Thymus (tissue), 11 donors: ENCODE measurements at regions not wholly inside any gene's neighbourhood (a gene's known extent, or its start where the extent isn't known, plus 50 kb on each side); places are given as distances from the start of the nearest gene placed in this dataset.

Experiments
- DNase-seq, 9 donors: peaks; one replicate each; pipeline ENCODE4 v3.0.0-alpha.2; 2013; ENCODE audit warnings: low spot score in 9 of 9, low read depth in 6 of 9, missing footprints in 1 of 9
- H3K27ac ChIP-seq, 2 donors: one replicate each; pipeline ENCODE4 v1.5.1; 2013; ENCODE audit warnings: control low read depth in 1 of 2, low read depth in 1 of 2, low read length in 1 of 2, mild to moderate bottlenecking in 1 of 2, moderate library complexity in 1 of 2
- H3K27me3 ChIP-seq, 2 donors: one replicate each; pipeline ENCODE4 v1.5.1; 2013; ENCODE audit warnings: low read length in 1 of 2; ENCODE audit not compliant: control insufficient read depth in 2 of 2, insufficient read depth in 1 of 2
- H3K36me3 ChIP-seq, 2 donors: one replicate each; pipeline ENCODE4 v1.5.1; 2013; ENCODE audit warnings: low read length in 1 of 2, mild to moderate bottlenecking in 1 of 2, moderate library complexity in 1 of 2; ENCODE audit not compliant: control insufficient read depth in 2 of 2, insufficient read depth in 2 of 2
- H3K4me1 ChIP-seq, 2 donors: one replicate each; pipeline ENCODE4 v1.5.1; 2013; ENCODE audit warnings: low read length in 2 of 2; ENCODE audit not compliant: control insufficient read depth in 2 of 2, insufficient read depth in 2 of 2
- H3K4me3 ChIP-seq, 2 donors: one replicate each; pipeline ENCODE4 v1.5.1; 2013; ENCODE audit warnings: low read length in 2 of 2, control low read depth in 1 of 2, mild to moderate bottlenecking in 1 of 2
- H3K9me3 ChIP-seq, 2 donors: one replicate each; pipeline ENCODE4 v1.5.1; 2013; ENCODE audit warnings: low read length in 1 of 2, mild to moderate bottlenecking in 1 of 2; ENCODE audit not compliant: control insufficient read depth in 2 of 2, insufficient read depth in 1 of 2
- WGBS: extraction: QIAGEN DNeasy Blood & Tissue Kit; methylation state at CpG from one replicate; pipeline ENCODE4 v1.1.7; 2013; 5-methylcytosine and 5-hydroxymethylcytosine counted together
- donor health status: healthy.

DNA sequence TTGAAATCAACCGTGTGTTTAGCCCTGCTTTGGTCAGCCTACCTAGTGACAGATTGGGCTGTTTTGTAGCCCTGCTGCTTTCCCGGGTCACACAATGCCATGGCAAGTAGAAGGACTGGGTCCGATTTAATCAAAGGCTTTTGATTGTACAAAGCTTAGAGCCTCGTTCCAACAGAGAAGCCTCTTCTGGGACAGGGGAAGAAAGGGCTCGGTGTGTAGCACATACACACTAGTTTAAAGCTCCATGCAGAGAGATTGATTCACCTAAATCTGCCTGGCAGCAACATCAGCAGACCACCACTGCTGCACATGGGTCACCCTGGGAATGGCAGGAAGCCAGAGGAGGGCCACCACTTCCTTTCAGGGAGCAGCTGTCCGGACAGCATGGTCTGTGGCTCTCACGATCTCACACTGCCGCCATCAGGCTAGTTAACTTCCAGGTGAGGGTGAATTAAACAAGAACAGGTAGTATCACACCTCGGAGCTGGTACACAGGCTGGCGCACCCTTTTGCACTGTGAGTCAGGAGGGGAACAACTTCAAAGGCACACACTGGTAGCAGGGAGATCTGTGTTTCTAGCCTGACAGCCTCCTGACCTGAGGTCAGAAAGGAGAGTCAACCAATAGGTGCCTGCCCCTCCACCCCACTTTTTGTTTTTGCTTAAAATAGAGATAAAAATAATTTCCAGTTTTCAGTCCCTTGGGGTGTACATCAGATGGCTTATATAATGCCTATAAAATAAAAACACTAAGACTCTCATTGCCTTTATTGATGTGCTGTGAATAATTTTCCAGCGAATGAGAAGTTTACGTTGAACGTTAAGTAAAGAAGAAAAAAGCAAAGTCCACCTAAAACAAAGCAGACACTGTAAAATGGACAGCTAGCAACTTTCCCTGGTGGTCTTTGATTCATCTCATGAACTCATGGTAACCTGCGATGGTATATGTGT, 108.5 kb downstream of the CDCA7 start:
- DNase-seq = no peak
- Histone ChIP-seq H3K27ac (no peak overlapping the region), H3K4me3 (no peak overlapping the region), H3K36me3 (no peaks in the 10 kb centered on the region), H3K4me1 (no peaks in the 10 kb centered on the region), H3K9me3 (no peaks in the 10 kb centered on the region), H3K27me3 (no peaks in the 10 kb centered on the region)
- WGBS = 66% methylated on average over 14 of the region's 14 CpGs

DNA sequence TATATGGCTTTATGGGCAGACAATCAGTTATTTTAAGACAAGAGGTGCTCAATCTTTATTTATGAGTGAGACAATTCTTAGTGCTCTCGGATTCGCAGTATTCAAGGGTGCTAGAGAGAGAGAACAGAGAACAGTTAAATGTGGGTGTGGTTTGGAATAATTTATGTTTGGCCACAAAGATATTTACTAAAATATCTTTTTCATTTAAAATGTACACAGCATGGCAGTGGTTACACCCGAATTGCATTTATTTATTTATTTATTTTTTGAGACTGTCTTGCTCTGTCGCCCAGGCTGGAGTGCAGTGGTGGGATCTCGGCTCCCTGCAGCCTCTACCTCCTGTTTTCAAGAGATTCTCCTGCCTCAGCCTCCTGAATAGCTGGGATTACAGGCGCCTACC, 109.2 kb downstream of the CDCA7 start:
- no peaks in the 10 kb centered on the region for H3K36me3 ChIP-seq
- H3K4me3 ChIP-seq = no peak overlapping the region
- DNase-seq = no peak
- no peaks in the 10 kb centered on the region for H3K4me1 ChIP-seq
- no peak overlapping the region for H3K27ac ChIP-seq
- whole genome bisulfite sequencing = 97% methylated on average over 6 of the region's 6 CpGs
- H3K9me3 ChIP-seq = no peaks in the 10 kb centered on the region
- H3K27me3 ChIP-seq = no peaks in the 10 kb centered on the region

DNA sequence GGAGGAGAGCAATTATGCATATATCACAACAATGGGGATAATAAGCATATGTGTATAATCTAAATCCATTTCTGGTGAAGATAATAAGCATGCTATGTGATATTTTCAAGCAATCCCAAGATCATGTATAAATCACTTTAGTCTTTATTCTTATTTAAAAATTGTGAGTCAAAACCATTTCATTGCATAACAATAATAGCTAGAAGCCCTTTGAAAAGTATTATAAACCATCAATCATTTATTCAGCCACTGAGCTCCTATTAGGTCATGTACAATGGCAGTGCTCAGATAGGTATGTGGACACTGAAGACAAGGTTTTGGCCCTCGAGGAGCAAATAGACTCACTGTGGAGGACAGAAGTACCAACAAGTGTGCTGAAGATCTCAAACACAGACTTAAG, 113.1 kb downstream of the CDCA7 start:
- Histone ChIP-seq H3K4me1 (no peaks in the 10 kb centered on the region), H3K4me3 (no peak overlapping the region), H3K36me3 (no peaks in the 10 kb centered on the region), H3K9me3 (no peaks in the 10 kb centered on the region), H3K27me3 (no peaks in the 10 kb centered on the region), H3K27ac (no peak overlapping the region)
- DNase-seq = no peak
- 90% methylated on average over 1 of the region's 1 CpG for WGBS

GRCh38 chr2:173468266-173468793, 113.7 kb downstream of the CDCA7 start:
- Histone ChIP-seq H3K27me3 (no peaks in the 10 kb centered on the region), H3K4me3 (no peak overlapping the region), H3K27ac (no peak overlapping the region), H3K4me1 (no peaks in the 10 kb centered on the region), H3K36me3 (no peaks in the 10 kb centered on the region), H3K9me3 (no peaks in the 10 kb centered on the region)
- 98% methylated on average over 3 of the region's 3 CpGs for WGBS
- DNase-seq = no peak

DNA sequence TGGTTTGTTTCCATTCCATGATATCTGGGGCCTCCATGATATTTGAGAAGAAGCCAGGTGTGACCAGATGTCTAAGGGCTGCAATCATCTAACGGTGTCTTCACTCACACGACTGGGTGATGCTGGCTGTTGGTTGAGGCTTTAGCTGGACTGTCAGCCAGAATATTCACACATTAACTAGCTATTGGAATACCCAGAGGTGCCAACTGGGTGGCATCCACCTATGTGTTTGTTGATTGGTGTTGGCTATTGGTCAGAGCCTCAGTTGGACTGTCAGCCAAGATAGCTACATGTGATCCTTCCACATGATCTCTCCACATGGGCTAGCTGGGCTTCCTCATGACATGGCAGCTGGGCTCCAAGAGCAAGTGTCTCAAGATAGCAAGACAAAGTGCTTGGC, 117.4 kb downstream of the CDCA7 start:
- H3K27ac ChIP-seq = no peak overlapping the region
- WGBS = 76% methylated on average over 2 of the region's 2 CpGs
- DNase-seq = no peak
- no peaks in the 10 kb centered on the region for H3K9me3 ChIP-seq
- H3K27me3 ChIP-seq = no peaks in the 10 kb centered on the region
- H3K4me1 ChIP-seq = no peaks in the 10 kb centered on the region
- no peaks in the 10 kb centered on the region for H3K36me3 ChIP-seq
- no peak overlapping the region for H3K4me3 ChIP-seq

DNA sequence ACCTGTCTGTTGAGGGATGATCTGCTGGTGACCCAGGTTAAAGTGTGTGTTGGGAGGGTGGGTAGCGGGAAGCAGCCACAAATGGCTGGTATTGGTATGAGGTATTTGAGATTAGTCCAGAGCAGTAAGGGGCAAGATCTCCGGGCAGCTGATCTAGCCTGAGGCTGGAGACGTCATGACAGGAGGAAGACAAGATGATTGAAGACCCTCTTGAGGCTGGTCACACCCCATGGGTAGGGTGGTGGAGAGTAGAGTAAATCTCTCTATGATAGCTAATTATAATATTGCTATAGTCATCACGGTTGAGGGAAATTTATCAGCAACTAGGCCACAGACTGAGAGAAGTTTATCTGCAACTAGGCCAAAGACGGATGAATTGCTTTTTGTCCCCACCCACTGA, 128.5 kb downstream of the CDCA7 start:
- H3K36me3 ChIP-seq = no peaks in the 10 kb centered on the region
- no peaks in the 10 kb centered on the region for H3K4me1 ChIP-seq
- 87% methylated on average over 5 of the region's 5 CpGs for whole genome bisulfite sequencing
- H3K9me3 ChIP-seq = no peaks in the 10 kb centered on the region
- no peaks in the 10 kb centered on the region for H3K27me3 ChIP-seq
- no peak for DNase-seq
- no peak overlapping the region for H3K4me3 ChIP-seq
- H3K27ac ChIP-seq = no peak overlapping the region

DNA sequence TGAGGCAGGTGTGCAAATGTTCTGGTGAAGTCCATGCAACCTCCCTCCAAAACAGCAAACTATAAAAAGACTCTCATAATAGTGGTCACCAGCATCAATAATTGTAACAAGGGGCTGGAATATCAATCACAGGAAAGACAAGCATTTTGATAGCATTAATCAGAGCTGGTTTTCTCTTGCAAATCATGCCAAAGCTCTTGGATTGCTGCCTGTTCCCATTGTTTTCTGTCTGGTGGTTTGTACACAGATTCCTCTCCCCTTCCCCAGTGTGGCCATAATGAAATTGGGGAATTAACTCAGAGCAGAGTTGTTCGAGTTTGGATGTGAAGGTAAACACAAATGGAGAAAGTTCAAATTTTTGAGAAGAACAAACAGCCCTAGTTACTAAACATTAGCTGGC, 134.2 kb downstream of the CDCA7 start:
- Histone ChIP-seq H3K9me3 (no peaks in the 10 kb centered on the region), H3K27me3 (no peaks in the 10 kb centered on the region), H3K4me1 (no peaks in the 10 kb centered on the region), H3K4me3 (no peak overlapping the region), H3K27ac (no peak overlapping the region), H3K36me3 (no peaks in the 10 kb centered on the region)
- 80% methylated on average over 1 of the region's 1 CpG for WGBS
- no peak for DNase-seq

- H3K9me3 ChIP-seq = no peaks in the 10 kb centered on the region
- no peak overlapping the region for H3K4me3 ChIP-seq
- H3K4me1 ChIP-seq = no peaks in the 10 kb centered on the region
- no peaks in the 10 kb centered on the region for H3K36me3 ChIP-seq
- 94% methylated on average over 4 of the region's 4 CpGs for WGBS
- DNase-seq = no peak
- H3K27ac ChIP-seq = no peak overlapping the region
- no peaks in the 10 kb centered on the region for H3K27me3 ChIP-seq
These were observed 136.7 kb downstream of the CDCA7 start for GRCh38 chr2:173491418-173491817.

GRCh38 chr2:173493874-173494273, 139.2 kb downstream of the CDCA7 start:
- H3K36me3 ChIP-seq = no peaks in the 10 kb centered on the region
- no peak overlapping the region for H3K4me3 ChIP-seq
- no peaks in the 10 kb centered on the region for H3K4me1 ChIP-seq
- 97% methylated on average over 2 of the region's 2 CpGs for WGBS
- no peak for DNase-seq
- H3K9me3 ChIP-seq = no peaks in the 10 kb centered on the region
- H3K27ac ChIP-seq = no peak overlapping the region
- H3K27me3 ChIP-seq = no peaks in the 10 kb centered on the region
